Kidney (tissue), 13 donors: ENCODE measurements at regions not wholly inside any gene's neighbourhood (a gene's known extent, or its start where the extent isn't known, plus 50 kb on each side); places are given as distances from the start of the nearest gene placed in this dataset.

Experiments used
- DNase-seq, 5 donors: peaks; one replicate each; pipeline ENCODE4 v3.0.0-alpha.2; 2013 to 2020
- FAIRE-seq: peaks from 2 replicates; lab custom pipeline; 2012; peaks lifted over from hg19 to GRCh38; lab: Jason Lieb, UNC
- H3K27ac ChIP-seq, 2 donors: one replicate each; pipeline ENCODE4 v1.7.0; 2013; ENCODE audit warnings: low read depth in 2 of 2, low read length in 2 of 2, inconsistent platforms in 1 of 2
- H3K27me3 ChIP-seq: one replicate; pipeline ENCODE4 v1.7.1; 2013; ENCODE audit warnings: low read length, inconsistent platforms; ENCODE audit not compliant: control insufficient read depth, insufficient read depth
- H3K36me3 ChIP-seq, 3 donors: one replicate each; pipeline versions ENCODE4 v1.7.0 to v1.7.1; 2013; ENCODE audit warnings: low read length in 3 of 3, control low read depth in 1 of 3, inconsistent platforms in 1 of 3; ENCODE audit not compliant: insufficient read depth in 3 of 3, control insufficient read depth in 2 of 3
- H3K4me1 ChIP-seq, 3 donors: one replicate each; pipeline versions ENCODE4 v1.7.0 to v1.7.1; 2013; ENCODE audit warnings: low read length in 3 of 3, inconsistent platforms in 1 of 3, low read depth in 1 of 3; ENCODE audit not compliant: control insufficient read depth in 2 of 3, insufficient read depth in 2 of 3
- H3K4me3 ChIP-seq, 3 donors: one replicate each; pipeline versions ENCODE4 v1.7.0 to v1.8.1; 2013; ENCODE audit warnings: low read length in 3 of 3, control low read depth in 1 of 3, inconsistent platforms in 1 of 3
- H3K9ac ChIP-seq, 3 donors: one replicate each; pipeline versions ENCODE4 v1.7.0 to v1.7.1; 2013; ENCODE audit warnings: low read length in 3 of 3, control low read depth in 1 of 3, inconsistent platforms in 1 of 3
- H3K9me3 ChIP-seq, 3 donors: one replicate each; pipeline versions ENCODE4 v1.7.0 to v1.7.1; 2013; ENCODE audit warnings: low read length in 3 of 3, control low read depth in 1 of 3, inconsistent platforms in 1 of 3; ENCODE audit not compliant: control insufficient read depth in 2 of 3, insufficient read depth in 1 of 3
- CTCF ChIP-seq: IDR thresholded peaks from 3 replicates; pipeline ENCODE4 v1.5.1; 2012; ENCODE audit warnings: mild to moderate bottlenecking, moderate library complexity, borderline replicate concordance; ENCODE audit not compliant: insufficient read depth; ENCODE audit errors: extremely low read depth
- intact Hi-C: fragments of 100-400 bp; cut with DNase I; formaldehyde crosslinking; loops from one replicate; pipeline ENCODE4 v1.11.1; 2022
- donor health status: control.
- donor health status: control.
- donor health status: control.
- donor health status: control.
- donor health status: control.
- donor health status: DM: yes; HTN: yes; CAD: no.
- donor health status: Normal renal cell carcinoma (clear cell type).

GRCh38 chr2:8229546-8229986 lies 452.3 kb upstream of the ID2 start:
- TF ChIP-seq CTCF: no peak
- no peak overlapping the region for H3K27ac ChIP-seq
- no peak for FAIRE-seq
- H3K9ac ChIP-seq: no peak overlapping the region
- peak in 1 of 5 donors; percentile 25 for DNase-seq
- peaks cover 3 to 4% (median 4%) of the 10 kb centered on the region in 3 donors for H3K4me1 ChIP-seq
- no peaks in the 10 kb centered on the region for H3K9me3 ChIP-seq
- H3K4me3 ChIP-seq: no peak overlapping the region
- intact Hi-C loops: no loop called here
- no peaks in the 10 kb centered on the region for H3K27me3 ChIP-seq
- no peaks in the 10 kb centered on the region for H3K36me3 ChIP-seq

GRCh38 chr2:8230466-8230865 lies 451.4 kb upstream of the ID2 start:
- FAIRE-seq: no peak
- Histone ChIP-seq H3K9ac (no peak overlapping the region), H3K4me3 (no peak overlapping the region), H3K9me3 (no peaks in the 10 kb centered on the region), H3K4me1 (peaks cover 8 to 12% (median 10%) of the 10 kb centered on the region in 3 donors), H3K27ac (no peak overlapping the region), H3K27me3 (no peaks in the 10 kb centered on the region), H3K36me3 (no peaks in the 10 kb centered on the region)
- no peak for DNase-seq
- no peak for TF ChIP-seq CTCF
- intact Hi-C loops: no loop called here

GRCh38 chr2:8231902-8232301 lies 450.0 kb upstream of the ID2 start:
- no peak for FAIRE-seq
- H3K27ac ChIP-seq: no peak overlapping the region
- peaks cover 8 to 12% (median 10%) of the 10 kb centered on the region in 3 donors for H3K4me1 ChIP-seq
- H3K27me3 ChIP-seq: no peaks in the 10 kb centered on the region
- no peak for TF ChIP-seq CTCF
- intact Hi-C loops: no loop called here
- no peak overlapping the region for H3K9ac ChIP-seq
- DNase-seq: no peak
- H3K9me3 ChIP-seq: no peaks in the 10 kb centered on the region
- H3K36me3 ChIP-seq: no peaks in the 10 kb centered on the region
- H3K4me3 ChIP-seq: no peak overlapping the region

- Histone ChIP-seq H3K9me3 (no peaks in the 10 kb centered on the region), H3K36me3 (no peaks in the 10 kb centered on the region), H3K9ac (no peak overlapping the region), H3K27ac (no peak overlapping the region), H3K4me1 (peaks cover 8 to 12% (median 10%) of the 10 kb centered on the region in 3 donors), H3K27me3 (no peaks in the 10 kb centered on the region), H3K4me3 (no peak overlapping the region)
- DNase-seq (no peak), FAIRE-seq (no peak)
- intact Hi-C loops: no loop called here
- TF ChIP-seq CTCF: no peak
Measured at GRCh38 chr2:8232871-8233270, 449.0 kb upstream of the ID2 start.
